ENCODE measurements at regions not wholly inside any gene's neighbourhood (a gene's known extent, or its start where the extent isn't known, plus 50 kb on each side); places are given as distances from the start of the nearest gene placed in this dataset.

DNA sequence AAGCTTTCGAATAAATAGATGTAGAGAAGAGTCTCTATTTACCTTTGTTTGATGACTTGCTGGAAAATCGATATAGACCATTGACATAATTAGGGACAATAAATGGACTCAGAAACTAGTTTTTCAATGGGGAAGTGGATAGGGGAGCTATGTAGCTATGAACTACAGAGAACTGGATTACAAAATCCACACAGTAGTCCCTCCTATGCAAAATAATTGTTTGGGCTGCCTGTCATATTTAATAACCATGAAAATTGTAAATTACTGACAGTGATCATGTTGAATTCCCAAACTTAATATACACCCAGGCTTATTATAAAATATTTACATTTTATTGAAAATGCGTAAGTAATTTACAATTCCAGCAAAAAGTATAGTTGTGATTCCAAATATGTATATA lies 333.1 kb upstream of the FAM241A start:
- H3K4me1 ChIP-seq, result no peaks in the 10 kb centered on the region
- TF ChIP-seq, protein P1, sequence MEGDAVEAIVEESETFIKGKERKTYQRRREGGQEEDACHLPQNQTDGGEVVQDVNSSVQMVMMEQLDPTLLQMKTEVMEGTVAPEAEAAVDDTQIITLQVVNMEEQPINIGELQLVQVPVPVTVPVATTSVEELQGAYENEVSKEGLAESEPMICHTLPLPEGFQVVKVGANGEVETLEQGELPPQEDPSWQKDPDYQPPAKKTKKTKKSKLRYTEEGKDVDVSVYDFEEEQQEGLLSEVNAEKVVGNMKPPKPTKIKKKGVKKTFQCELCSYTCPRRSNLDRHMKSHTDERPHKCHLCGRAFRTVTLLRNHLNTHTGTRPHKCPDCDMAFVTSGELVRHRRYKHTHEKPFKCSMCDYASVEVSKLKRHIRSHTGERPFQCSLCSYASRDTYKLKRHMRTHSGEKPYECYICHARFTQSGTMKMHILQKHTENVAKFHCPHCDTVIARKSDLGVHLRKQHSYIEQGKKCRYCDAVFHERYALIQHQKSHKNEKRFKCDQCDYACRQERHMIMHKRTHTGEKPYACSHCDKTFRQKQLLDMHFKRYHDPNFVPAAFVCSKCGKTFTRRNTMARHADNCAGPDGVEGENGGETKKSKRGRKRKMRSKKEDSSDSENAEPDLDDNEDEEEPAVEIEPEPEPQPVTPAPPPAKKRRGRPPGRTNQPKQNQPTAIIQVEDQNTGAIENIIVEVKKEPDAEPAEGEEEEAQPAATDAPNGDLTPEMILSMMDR (IDR thresholded peaks at IDR 0.05), result no peak
- ATAC-seq (no peak), DNase-seq (no peak)
- 84 to 93% methylated on average over 3 of the region's 3 CpGs for WGBS, 2 donors
- no peak overlapping the region for H3K27ac ChIP-seq
- peaks cover 0 to 7% (median 0%) of the 10 kb centered on the region in 7 donors for H3K27me3 ChIP-seq
- H3K36me3 ChIP-seq, result no peaks in the 10 kb centered on the region
- intact Hi-C loops (cut with DNase I), result no loop called here
- H3K9me3 ChIP-seq, result peaks cover 0 to 10% (median 0%) of the 10 kb centered on the region in 11 donors
- H3K4me3 ChIP-seq, result no peak overlapping the region

DNA sequence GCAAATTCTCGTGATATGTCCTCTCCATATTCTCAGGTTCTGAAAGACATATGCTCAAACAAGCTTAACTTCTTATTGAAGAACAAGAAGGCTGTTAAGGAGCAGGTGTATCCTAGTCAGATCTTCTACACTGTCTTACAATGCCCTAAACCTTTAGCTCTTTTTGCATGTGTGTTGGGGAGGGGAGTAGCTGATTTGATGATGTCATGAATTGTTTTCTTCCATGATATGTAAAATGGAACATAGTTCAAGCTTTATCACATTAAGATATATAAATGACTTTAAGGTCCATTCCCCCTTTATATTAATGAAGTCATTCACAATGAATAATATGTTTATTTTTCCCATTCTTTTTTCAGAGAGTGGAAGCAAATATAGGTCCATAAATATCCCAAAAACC lies 332.5 kb upstream of the FAM241A start:
- H3K27me3 ChIP-seq, result peaks cover 0 to 4% (median 0%) of the 10 kb centered on the region in 7 donors
- TF ChIP-seq, protein P1 (IDR thresholded peaks at IDR 0.05), result no peak
- no peaks in the 10 kb centered on the region for H3K36me3 ChIP-seq
- WGBS, 2 donors, result 67 to 71% methylated on average over 1 of the region's 1 CpG
- no peak for DNase-seq
- H3K9me3 ChIP-seq, result peaks cover 0 to 15% (median 0%) of the 10 kb centered on the region in 11 donors
- intact Hi-C loops (cut with DNase I), result no loop called here
- ATAC-seq, result no peak
- no peak overlapping the region for H3K4me3 ChIP-seq
- H3K27ac ChIP-seq, result no peak overlapping the region
- H3K4me1 ChIP-seq, result no peaks in the 10 kb centered on the region

DNA sequence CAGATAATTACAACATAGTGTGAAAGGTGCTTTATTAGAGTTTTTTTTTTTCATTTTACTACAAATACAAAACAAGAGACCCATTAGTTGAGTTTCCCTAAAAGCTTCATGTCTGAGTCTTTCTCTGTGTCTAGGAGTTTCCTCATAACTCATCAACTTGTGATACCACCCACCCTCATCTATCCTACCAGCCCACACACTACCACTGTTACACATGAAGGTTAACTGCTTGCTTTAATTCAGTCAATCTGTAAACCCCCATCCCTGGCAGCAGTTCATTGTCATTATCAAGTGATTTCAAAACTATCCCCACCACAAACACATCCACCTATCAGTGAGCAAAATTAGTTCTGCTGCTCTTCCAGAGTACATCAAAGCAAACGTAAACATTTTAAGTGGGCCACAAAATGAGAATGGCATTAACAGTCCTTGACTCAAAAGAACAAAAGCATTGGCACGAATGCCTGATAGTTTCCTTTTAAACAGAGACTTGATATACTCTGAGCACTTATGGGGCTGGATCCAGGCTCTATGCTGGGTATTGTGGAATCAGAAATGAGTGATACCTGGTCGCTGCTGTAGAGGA lies 331.6 kb upstream of the FAM241A start:
- Histone ChIP-seq H3K27ac (no peak overlapping the region), H3K27me3 (peaks cover 0 to under 1% (median 0%) of the 10 kb centered on the region in 7 donors), H3K36me3 (no peaks in the 10 kb centered on the region), H3K9me3 (peaks cover 0 to 24% (median 0%) of the 10 kb centered on the region in 11 donors), H3K4me1 (no peaks in the 10 kb centered on the region), H3K4me3 (no peak overlapping the region)
- WGBS, 2 donors, result 38 to 41% methylated on average over 3 of the region's 3 CpGs
- ATAC-seq (no peak), DNase-seq (no peak)
- TF ChIP-seq, protein P1 (IDR thresholded peaks at IDR 0.05), result no peak
- intact Hi-C loops (cut with DNase I), result no loop called here

DNA sequence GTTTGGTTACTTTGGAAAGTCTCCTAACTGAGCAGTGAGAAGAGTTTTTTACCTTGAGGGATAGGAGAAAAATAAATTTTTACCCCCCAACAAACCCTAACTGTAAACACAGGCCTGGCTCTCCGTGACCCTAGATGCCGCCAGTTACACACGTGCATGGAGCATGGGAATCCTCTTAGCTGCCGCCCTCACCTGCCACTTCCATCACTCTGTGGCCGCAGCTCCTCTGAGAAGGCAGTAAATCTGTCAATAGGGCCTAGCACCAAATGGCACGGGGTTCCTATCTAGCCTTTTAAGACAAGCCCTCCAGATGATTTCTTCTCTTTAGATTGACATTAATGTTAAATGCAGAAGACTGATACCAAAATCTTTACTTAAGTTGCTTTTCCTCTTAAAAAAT lies 330.3 kb upstream of the FAM241A start:
- intact Hi-C loops (cut with DNase I), result no loop called here
- Histone ChIP-seq H3K27me3 (no peaks in the 10 kb centered on the region), H3K4me3 (no peak overlapping the region), H3K9me3 (peaks cover 0 to 35% (median 0%) of the 10 kb centered on the region in 11 donors), H3K36me3 (no peaks in the 10 kb centered on the region), H3K27ac (no peak overlapping the region), H3K4me1 (no peaks in the 10 kb centered on the region)
- ATAC-seq (no peak), DNase-seq (no peak)
- TF ChIP-seq, protein P1 (IDR thresholded peaks at IDR 0.05), result no peak
- WGBS, 2 donors, result 66 to 72% methylated on average over 6 of the region's 6 CpGs
